Vagina (tissue), 2 donors: ENCODE measurements at regions not wholly inside any gene's neighbourhood (a gene's known extent, or its start where the extent isn't known, plus 50 kb on each side); places are given as distances from the start of the nearest gene placed in this dataset.

Source experiments
- CTCF ChIP-seq, 3 experiments: fragments of 450-650 bp in 2 of 3; fragments of 200-600 bp in 1 of 3; sonication (generic) in 1 of 3; IDR thresholded peaks; one replicate each; pipeline ENCODE4 v1.5.1; 2017 to 2019; ENCODE audit warnings: antibody characterized with exemption in 3 of 3, mild to moderate bottlenecking in 2 of 3, moderate library complexity in 2 of 3
- POLR2A ChIP-seq, 2 donors: fragments of 450-650 bp; IDR thresholded peaks; one replicate each; pipeline ENCODE4 v1.6.1; 2017; ENCODE audit warnings: antibody characterized with exemption in 2 of 2, mild to moderate bottlenecking in 2 of 2, moderate library complexity in 2 of 2

- TF ChIP-seq POLR2A (IDR thresholded peaks at IDR 0.05) (no peak), CTCF (IDR thresholded peaks at IDR 0.05) (no peak)
Observed at GRCh38 chr20:4068708-4069107, 53.4 kb upstream of the RNF24 start.
